ENCODE measurements at regions not wholly inside any gene's neighbourhood (a gene's known extent, or its start where the extent isn't known, plus 50 kb on each side); places are given as distances from the start of the nearest gene placed in this dataset.

- CTCF ChIA-PET, result interaction anchor here (0.6 kb wide), 1 partner anchor 876 kb away, joined by 3 read pairs; no protein-coding TSS in a partner anchor
- Histone ChIP-seq H3K36me3 (ENCODE audit: control insufficient read depth in 2 of 2, insufficient read depth in 1 of 2, low read length in 2 of 2) (no peaks in the 10 kb centered on the region), H3K27ac (ENCODE audit: extremely low read depth, low read depth, low read length) (no peak overlapping the region), H3K4me1 (ENCODE audit: control insufficient read depth, insufficient read depth, low read length) (no peaks in the 10 kb centered on the region), H3K9me3 (ENCODE audit: control insufficient read depth, insufficient read depth, low read depth, low read length) (no peaks in the 10 kb centered on the region), H3K4me3 (ENCODE audit: low read depth, low read length) (no peak overlapping the region)
- TF ChIP-seq ZNF302 (tag by site-specific recombination; IDR thresholded peaks at IDR 0.05; ENCODE audit: low read depth), result no peak
- TF ChIP-seq ZNF274 (IDR thresholded peaks at IDR 0.05; ENCODE audit: low read length), result no peak
- TF ChIP-seq ZNF274 (tag by site-specific recombination; IDR thresholded peaks at IDR 0.05; ENCODE audit: borderline replicate concordance), result no peak
- TF ChIP-seq KLF7 (tag by site-specific recombination; IDR thresholded peaks at IDR 0.05; ENCODE audit: borderline replicate concordance), result no peak
- no peak for TF ChIP-seq ZNF350 (tag by site-specific recombination; IDR thresholded peaks at IDR 0.05)
- no peak for TF ChIP-seq ZNF548 (tag by site-specific recombination; IDR thresholded peaks at IDR 0.05)
- POLR2A ChIA-PET, result no interaction called here
Observed at GRCh38 chr13:44857061-44857460, 132.2 kb downstream of the NUFIP1 start.

GRCh38 chr13:44855860-44856259 is 133.4 kb downstream of the NUFIP1 start:
- TF ChIP-seq ZNF548 (tag by site-specific recombination; IDR thresholded peaks at IDR 0.05), result no peak
- TF ChIP-seq ZNF692 (tag by site-specific recombination; IDR thresholded peaks at IDR 0.05), result no peak
- TF ChIP-seq ZNF211 (tag by site-specific recombination; IDR thresholded peaks at IDR 0.05; ENCODE audit: low read depth), result no peak
- TF ChIP-seq ZNF311 (tag by site-specific recombination; IDR thresholded peaks at IDR 0.05; ENCODE audit: borderline replicate concordance), result no peak
- TF ChIP-seq BCL11A (tag by site-specific recombination; IDR thresholded peaks at IDR 0.05; ENCODE audit: low read depth), result no peak
- TF ChIP-seq PBX3 (CRISPR knock-in tag; IDR thresholded peaks at IDR 0.05), result no peak
- no peak for TF ChIP-seq HOXC10 (CRISPR knock-in tag; IDR thresholded peaks at IDR 0.05)
- no peak for TF ChIP-seq OSR2 (tag by site-specific recombination; IDR thresholded peaks at IDR 0.05)
- no peak for TF ChIP-seq ZNF433 (tag by site-specific recombination; IDR thresholded peaks at IDR 0.05; ENCODE audit: low read depth)
- TF ChIP-seq ZNF26 (tag by site-specific recombination; IDR thresholded peaks at IDR 0.05), result no peak
- no peak for TF ChIP-seq ZNF366 (tag by site-specific recombination; conservative IDR thresholded peaks at IDR 0.05)
- Histone ChIP-seq H3K27ac (ENCODE audit: extremely low read depth, low read depth, low read length) (no peak overlapping the region), H3K9me3 (ENCODE audit: control insufficient read depth, insufficient read depth, low read depth, low read length) (no peaks in the 10 kb centered on the region), H3K4me3 (ENCODE audit: low read depth, low read length) (no peak overlapping the region), H3K4me1 (ENCODE audit: control insufficient read depth, insufficient read depth, low read length) (no peaks in the 10 kb centered on the region), H3K36me3 (ENCODE audit: control insufficient read depth in 2 of 2, insufficient read depth in 1 of 2, low read length in 2 of 2) (no peaks in the 10 kb centered on the region)
- POLR2A ChIA-PET, result no interaction called here
- CTCF ChIA-PET, result no interaction called here

- ChIA-PET CTCF (no interaction called here), POLR2A (no interaction called here)
- no peak overlapping the region for H3K4me3 ChIP-seq (ENCODE audit: low read depth, low read length)
- H3K36me3 ChIP-seq (ENCODE audit: control insufficient read depth in 2 of 2, insufficient read depth in 1 of 2, low read length in 2 of 2), result no peaks in the 10 kb centered on the region
- H3K4me1 ChIP-seq (ENCODE audit: control insufficient read depth, insufficient read depth, low read length), result no peaks in the 10 kb centered on the region
- H3K9me3 ChIP-seq (ENCODE audit: control insufficient read depth, insufficient read depth, low read depth, low read length), result no peaks in the 10 kb centered on the region
- H3K27ac ChIP-seq (ENCODE audit: extremely low read depth, low read depth, low read length), result no peak overlapping the region
- TF ChIP-seq ZNF791 (tag by site-specific recombination; IDR thresholded peaks at IDR 0.05) (no peak), ZNF510 (tag by site-specific recombination; IDR thresholded peaks at IDR 0.05; ENCODE audit: insufficient replicate concordance) (no peak), ZNF843 (tag by site-specific recombination; IDR thresholded peaks at IDR 0.05) (no peak), ZNF350 (tag by site-specific recombination; IDR thresholded peaks at IDR 0.05) (no peak), ZNF473 (tag by site-specific recombination; IDR thresholded peaks at IDR 0.05) (no peak), ZBTB21 (tag by site-specific recombination; IDR thresholded peaks at IDR 0.05) (no peak), FEZF1 (tag by site-specific recombination; IDR thresholded peaks at IDR 0.05) (no peak), ZNF341 (tag by site-specific recombination; IDR thresholded peaks at IDR 0.05; ENCODE audit: low read depth) (no peak), ZNF654 (tag by site-specific recombination; IDR thresholded peaks at IDR 0.05; ENCODE audit: low read depth) (no peak), ZNF404 (tag by site-specific recombination; IDR thresholded peaks at IDR 0.05) (no peak), ZNF223 (tag by site-specific recombination; IDR thresholded peaks at IDR 0.05) (no peak), ZNF433 (tag by site-specific recombination; IDR thresholded peaks at IDR 0.05; ENCODE audit: low read depth) (no peak), ZNF398 (tag by site-specific recombination; IDR thresholded peaks at IDR 0.05) (no peak)
Observed at GRCh38 chr13:44854313-44855060, 134.8 kb downstream of the NUFIP1 start.
